ENCODE measurements at regions not wholly inside any gene's neighbourhood (a gene's known extent, or its start where the extent isn't known, plus 50 kb on each side); places are given as distances from the start of the nearest gene placed in this dataset.
"Not testable (repeated sequence)": the region's sequence is repeated elsewhere in the genome, so short reads cannot be mapped to it uniquely, and the experiment has no call there.

DNA sequence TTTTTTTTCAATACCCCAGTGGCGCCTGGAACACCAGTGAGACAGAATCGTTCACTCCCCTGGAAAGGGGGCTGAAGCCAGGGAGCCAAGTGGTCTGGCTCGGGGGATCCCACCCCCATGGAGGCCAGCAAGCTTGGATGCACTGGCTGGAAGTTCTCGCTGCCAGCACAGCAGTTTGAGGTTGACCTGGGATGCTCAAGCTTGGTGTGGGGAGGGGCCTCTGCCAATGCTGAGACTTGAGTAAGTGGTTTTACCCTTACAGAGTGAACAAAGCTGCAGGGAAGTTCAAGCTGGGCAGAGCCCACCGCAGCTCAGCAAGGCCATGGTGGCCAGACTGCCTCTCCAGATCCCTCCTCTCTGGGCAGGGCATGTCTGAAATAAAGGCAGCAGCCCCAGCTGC is 276.2 kb upstream of the CNTN6 start:
- no peak for DNase-seq (ENCODE audit: low spot score)

DNA sequence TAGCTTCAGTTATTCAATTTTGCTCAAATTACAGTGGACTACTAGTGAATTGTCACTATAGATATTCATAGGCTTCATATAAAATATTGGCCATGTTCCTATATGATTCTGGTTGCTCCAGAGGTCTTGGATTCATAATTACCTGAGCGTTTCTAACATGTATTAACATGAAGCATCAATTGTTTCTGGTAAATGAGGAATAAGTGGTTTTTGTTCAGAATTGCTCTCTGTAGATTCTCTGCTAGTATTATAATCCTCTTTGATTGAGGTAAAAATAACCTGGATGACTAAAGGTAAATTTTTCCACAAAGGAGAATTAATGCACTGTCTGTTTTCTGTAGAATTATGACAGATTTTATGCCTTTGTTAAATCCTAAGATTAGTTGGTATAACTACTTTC is 258.1 kb upstream of the CNTN6 start:
- DNase-seq (ENCODE audit: low spot score) = no peak

DNA sequence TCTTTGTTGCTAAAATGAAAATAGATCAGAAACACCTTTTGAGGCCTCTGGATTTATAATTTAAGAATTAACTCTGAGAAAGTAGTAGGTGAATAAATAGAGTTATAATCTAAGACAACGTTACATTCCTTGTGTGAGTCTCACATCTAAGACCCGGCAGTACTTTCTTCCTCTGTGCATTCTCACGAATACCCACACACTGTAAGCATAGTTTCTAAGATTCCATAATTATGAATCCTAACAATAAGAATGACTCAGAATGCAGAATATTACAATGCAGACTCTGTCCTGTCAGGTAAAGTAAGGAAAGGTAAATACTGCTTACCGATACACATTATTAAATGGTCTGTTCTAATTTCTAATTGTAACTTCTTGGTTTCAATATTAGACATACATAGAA is 257.7 kb upstream of the CNTN6 start:
- DNase-seq (ENCODE audit: low spot score) = no peak

DNA sequence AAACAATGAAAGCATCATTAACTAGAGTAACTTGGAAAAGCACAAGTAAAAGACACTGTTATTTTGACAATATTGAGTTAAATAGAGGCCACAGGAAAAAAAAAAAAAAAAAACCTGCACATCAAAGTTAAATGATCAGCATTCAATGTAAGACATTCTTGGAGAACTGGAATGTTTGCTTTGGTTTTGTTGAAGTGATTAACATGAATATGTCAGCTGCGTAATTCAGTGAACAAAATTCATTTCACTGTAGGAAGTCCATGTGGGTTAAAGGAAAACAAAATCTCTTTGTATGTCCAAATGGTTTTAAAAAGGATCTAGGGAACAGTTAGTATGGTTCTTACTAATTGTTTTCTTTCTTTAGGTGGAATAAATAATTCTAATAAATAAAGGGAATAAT is 252.8 kb upstream of the CNTN6 start:
- DNase-seq (ENCODE audit: low spot score) = no peak

DNA sequence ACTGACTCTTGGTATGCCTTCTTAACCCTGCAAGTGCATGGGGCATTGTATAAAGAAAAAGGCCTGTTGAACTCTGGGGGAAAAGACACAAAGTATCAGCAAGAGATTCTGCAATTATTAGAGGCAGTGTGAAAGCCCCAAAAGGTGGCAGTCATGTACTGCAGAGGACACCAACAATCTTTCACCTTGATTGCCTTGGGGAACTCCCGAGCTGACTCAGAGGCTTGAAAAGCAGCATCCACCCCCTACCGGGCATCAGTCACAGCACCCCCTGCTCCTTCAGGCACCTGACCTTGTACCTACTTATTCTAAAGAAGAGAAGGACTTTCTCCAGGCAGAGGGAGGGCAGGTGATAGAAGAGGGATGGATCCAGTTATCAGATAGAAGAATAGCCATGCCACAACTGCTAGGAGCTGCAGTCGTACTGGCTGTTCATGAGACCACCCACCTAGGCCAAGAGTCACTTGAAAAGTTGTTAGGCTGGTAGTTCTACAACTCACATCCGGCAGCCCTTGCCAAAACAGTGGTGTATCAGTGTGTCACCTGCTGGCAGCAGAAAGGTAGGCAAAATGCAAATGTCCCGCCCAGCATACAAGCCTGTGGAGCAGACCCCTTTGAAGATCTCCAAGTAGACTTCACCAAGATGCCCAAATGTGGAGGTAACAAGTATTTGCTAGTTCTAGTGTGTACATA is 241.6 kb upstream of the CNTN6 start:
- peak; percentile 32 for DNase-seq (ENCODE audit: low spot score)

DNA sequence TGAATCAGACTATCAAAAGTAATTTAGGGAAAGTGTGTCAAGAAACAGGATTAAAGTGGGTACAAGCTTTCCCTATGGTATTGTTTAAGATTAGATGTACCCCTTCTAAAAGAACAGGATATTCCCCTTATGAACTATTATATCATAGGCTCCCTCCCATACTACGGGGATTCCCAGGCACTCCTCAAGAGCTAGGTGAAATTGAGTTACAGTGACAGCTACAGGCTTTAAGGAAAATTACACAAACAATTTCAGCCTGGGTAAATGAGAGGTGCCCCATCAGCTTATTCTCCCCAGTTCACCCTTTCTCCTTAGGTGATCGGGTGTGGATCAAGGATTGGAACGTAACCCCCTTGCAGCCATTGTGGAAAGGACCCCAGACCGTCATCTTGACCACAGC is 240.8 kb upstream of the CNTN6 start:
- DNase-seq (ENCODE audit: low spot score) = peak; percentile 34

DNA sequence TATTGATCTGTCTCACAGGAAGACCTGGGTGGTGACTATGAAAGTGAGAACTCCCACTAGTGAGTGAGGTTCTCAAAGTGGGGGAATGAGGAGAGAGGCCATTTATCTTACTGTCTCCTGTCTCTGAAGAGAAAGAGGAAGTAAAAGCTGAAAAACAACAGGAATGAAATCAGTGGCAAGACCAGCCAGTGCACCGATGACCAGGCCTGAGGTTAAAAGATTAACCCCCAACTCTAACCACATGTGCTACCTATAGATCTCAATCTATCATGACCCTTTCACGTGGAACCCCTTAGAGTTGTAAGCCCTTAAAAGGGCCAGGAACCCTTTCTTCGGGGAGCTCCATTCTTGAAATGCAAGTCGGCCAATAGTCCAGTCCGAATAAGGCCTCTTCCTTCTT is 239.3 kb upstream of the CNTN6 start:
- DNase-seq (ENCODE audit: low spot score) = no peak

DNA sequence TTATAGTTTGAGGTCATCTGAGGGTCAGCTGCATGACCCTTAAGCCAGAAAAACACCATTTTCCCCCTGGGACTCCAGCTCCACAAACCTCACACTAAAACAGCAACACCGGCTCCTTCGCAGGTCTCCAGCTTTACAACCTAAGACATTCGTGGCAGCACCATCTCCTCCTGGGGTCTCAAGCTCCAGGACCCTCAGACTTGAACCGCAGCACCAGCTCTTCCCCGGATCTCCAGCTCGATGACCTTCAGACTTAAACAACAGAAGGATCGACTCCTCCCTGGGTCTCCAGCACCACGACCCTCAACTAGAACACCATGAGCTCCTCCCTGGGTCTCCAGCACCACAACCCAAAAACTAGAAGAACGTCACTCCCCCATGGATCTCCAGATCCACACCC is 233.7 kb upstream of the CNTN6 start:
- DNase-seq (ENCODE audit: low spot score) = no peak

DNA sequence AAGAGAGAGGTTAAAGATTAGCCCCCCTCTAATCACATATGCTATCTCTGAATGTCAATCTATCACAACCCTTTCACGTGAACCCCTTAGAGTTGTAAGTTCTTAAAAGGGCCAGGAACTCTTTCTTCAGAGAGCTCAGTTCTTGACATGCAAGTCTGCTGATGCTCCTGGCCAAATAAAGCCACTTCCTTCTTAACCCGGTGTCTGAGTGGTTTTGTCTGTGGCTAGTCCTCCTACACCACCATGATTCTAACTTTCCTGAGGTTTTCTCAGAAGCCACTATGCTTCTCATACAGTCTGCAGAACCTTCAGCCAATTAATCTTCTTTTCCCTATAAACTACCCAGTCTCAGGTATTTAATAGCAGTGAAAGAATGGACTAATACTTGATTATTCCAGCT is 231.1 kb upstream of the CNTN6 start:
- DNase-seq (ENCODE audit: low spot score) = no peak

DNA sequence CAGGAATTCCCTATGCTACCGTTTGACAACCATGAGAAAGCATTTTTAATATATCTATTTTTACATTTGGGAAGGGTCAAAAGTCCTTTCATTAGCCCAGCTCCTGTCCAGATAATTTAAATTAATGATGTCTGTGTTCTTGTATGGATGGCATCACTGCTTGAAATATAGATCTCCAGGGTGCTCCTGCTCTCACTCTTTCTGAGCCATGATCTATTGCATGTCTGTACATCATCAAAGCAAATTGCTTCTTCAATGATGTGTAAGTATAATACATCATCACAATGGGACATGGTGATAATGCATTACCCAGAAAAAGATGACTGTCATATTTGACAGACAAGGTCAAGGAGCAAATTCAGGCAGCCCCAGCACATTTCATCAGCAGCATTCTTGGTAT is 223.6 kb upstream of the CNTN6 start:
- no peak for DNase-seq (ENCODE audit: low spot score)

DNA sequence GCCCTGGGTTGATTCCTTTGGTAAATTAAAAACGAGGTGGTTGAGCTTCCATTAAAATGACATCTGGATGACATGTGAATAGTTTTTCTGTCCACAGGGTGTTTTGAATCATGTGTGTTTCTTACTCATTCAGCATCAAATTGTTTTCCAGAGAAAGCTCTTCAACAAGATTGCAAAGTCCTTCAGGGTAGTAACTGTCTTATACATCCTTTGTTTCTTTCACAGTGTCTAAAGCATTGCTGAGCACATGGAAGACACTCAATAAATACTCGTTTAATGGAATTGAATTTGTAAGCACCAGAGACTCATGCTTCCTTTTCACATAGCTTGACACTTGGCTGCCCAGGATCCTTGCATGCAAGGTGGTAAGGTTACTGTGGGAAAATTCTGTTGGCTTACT is 223.1 kb upstream of the CNTN6 start:
- no peak for DNase-seq (ENCODE audit: low spot score)

DNA sequence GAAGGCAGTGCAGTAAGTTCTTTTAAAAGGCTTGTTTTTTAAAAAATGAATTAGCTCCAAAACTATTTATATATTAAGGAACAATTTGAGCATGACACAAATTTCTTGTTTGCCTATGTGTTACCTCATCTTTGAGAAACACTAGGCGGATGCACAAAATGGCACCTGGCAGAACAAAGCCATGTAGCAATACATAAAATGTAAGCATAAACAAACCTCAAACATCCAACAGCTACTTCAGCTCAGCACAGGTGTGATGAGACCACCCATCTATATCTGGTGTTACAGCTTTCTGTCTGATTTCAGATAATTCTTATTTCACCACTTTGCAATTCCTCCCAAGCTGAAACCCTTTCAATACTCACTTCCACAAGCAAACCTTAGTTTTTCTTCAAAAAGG is 221.2 kb upstream of the CNTN6 start:
- DNase-seq (ENCODE audit: low spot score) = no peak

DNA sequence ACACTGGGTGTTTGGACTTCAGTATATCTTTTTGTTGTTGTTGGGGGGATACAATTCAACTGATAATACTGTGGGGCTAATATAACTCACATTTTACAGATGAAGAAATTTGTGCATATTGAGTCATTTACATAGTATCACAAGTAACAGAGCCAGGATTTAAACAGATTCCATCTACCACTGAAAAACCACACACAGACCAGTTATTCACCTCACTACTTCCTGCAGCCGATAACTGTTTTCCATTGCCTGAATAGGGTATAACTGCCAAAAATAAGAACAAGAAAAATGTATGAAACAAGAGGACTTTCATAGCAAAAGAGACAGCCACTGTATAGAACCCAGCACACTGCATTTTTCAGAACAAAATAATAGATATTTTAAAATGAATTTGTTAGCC is 215.8 kb upstream of the CNTN6 start:
- DNase-seq (ENCODE audit: low spot score) = no peak

DNA sequence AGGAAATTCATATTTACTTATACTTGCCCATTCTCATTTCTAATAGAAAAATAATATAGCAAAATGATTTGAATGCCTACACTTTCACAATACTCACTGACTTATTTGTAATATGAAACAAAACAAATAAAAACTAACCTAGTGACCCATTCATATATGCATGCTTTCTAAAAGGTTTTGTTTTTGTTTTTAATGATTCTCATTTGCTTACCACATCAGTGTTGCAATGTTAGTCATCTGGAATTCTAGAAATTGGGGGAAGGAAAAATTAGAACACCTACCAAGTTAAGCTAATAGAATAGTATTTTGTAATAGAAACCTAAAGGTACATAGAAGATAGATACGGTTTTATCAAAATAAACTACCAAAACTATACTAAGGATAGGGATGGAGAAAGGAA is 214.1 kb upstream of the CNTN6 start:
- DNase-seq (ENCODE audit: low spot score) = no peak

DNA sequence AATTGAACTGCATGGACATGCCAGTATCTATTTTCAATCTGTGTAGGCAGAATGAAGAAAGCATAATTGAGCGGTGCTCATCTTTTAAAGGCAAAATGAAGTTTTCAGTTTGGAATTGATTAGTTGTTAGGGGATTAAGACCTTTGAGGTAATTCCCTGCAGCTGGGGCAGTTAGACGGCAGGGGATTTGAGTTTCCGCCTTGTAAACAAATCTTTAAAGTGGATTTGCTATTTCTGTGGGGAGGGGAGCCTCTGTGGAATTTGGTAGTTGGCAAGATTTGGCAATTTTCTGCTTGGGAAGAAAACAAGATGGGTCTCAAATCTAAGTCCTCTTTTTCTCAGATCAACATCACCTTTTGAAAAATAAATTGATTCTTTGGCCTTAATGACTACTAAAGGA is 212.5 kb upstream of the CNTN6 start:
- DNase-seq (ENCODE audit: low spot score) = no peak

DNA sequence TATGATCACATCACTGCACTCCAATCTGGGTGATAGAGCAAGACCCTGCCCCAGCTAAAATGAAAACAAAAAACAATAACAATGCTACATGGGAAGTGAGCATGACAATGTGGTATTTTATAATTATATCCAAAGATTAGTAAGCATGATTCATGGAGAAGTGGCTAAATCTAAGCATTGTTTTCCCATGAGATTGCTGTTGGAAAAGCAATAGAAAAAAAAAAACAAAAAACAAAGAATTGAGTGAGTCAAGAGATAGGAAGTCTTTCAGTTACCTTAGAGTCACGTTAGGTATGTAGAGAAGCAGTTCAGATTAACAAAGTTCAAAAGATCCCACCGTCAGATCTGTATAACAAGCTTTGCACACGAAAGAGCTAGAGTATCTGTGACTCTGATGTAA is 210.3 kb upstream of the CNTN6 start:
- DNase-seq (ENCODE audit: low spot score) = no peak

DNA sequence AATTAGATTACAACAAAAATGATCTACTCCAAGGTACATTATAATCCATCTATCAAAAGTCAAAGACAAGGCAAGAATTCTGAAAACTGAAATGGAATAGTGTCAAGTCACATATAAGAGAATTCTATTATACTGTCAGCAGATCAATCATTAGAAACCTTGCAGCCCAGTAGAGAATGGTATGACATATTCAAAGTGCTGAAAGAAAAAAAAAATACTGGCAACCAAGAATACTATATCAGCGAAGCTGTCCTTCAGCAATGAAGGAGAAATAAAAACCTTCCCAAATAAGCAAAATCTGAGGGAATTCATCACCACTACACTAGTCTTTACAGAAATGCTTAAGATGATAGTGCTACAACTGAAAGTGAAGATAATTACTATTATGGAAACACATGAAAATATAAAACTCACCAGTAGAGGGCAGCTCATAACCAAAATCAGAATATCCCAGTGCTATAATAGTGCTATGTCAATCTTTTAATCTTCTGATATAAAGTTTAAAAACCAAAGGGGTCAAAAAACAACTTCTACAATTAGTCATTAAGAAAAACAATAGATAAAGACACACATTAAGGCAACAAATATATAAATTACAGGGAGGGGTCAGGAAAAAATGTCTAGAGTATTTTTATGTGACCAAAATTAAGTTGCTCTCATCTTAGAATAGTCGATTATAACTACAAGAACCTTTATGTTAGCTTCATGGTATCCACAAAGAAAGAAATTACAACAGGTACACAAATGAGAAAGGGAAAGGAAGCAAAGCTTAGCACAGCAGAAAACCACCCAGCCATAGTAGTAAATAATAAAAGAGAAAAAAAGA is 190.7 kb upstream of the CNTN6 start:
- peak; percentile 58 for DNase-seq (ENCODE audit: low spot score)

DNA sequence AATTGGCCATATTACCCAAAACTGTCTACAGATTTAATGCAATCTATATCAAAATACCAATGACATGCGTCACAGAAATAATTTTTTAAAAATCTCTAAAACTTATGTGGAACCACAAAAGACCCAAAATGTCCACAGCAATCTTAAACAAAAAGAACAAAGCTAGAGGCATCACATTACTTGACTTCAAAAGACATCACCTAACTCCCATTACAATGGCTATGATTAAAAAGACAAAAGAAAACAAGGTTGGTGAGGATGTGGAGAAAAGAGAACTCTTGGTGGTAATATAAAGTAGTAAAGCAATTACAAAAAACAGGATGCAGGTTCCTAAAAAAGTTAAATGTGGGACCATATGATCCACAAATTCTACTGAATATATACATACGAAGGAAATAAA is 187.6 kb upstream of the CNTN6 start:
- no peak for DNase-seq (ENCODE audit: low spot score)

DNA sequence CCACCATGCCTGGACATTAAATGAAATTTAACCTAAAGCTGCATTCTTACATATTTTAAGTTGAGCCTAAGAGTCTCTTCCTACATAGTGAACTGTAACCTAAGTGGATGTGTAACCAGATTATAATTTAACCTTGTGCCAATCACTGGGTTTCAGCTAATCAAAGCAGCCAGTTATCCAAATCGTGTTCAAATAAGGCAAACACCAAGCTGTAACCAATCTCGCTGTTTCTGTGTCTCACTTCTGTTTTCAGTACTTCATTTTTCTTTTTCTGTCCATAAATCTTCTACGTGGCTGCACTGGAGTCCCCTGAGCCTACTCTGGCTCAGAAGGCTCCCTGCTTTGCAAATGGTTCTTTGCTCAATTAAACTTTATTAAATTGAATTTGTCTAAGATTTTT is 186.1 kb upstream of the CNTN6 start:
- DNase-seq (ENCODE audit: low spot score) = no peak

DNA sequence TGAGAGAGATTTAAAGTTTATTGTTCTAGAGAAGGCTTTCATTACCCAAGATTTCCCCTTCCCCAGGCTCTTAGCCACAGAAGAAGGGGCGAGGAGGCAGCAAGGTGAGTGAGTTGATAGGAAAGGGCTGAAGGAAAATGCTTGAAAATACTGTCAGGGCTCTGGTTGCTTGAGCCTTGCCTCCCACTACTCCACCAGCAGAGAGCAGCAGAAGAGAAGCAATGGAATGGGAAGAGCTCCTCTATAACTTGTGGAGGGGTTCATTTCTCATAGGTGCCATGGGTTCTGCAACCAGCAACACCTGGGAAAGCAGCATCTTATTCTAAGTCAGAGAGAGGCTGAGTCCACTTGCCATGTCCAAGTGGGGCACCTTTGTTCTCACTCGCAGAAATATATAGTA is 184.0 kb upstream of the CNTN6 start:
- no peak for DNase-seq (ENCODE audit: low spot score)

DNA sequence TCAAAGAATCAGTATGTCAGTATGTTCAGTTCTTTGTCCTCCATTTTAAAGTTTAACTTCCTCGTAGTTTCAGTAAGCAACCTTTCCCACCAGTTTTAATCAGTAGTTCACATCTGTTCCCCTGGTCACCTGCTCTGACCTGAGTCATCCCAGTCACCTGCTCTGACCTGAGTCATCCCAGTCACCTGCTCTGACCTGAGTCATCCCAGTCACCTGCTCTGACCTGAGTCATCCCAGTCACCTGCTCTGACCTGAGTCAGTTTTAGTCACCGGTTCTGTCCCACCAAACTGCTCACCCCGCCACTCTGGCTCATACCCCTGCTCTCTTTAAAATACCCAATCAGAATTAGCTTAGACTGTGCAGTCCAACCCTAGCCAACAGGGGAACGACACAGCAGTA is 180.1 kb upstream of the CNTN6 start:
- DNase-seq (ENCODE audit: low spot score) = not testable (repeated sequence)

DNA sequence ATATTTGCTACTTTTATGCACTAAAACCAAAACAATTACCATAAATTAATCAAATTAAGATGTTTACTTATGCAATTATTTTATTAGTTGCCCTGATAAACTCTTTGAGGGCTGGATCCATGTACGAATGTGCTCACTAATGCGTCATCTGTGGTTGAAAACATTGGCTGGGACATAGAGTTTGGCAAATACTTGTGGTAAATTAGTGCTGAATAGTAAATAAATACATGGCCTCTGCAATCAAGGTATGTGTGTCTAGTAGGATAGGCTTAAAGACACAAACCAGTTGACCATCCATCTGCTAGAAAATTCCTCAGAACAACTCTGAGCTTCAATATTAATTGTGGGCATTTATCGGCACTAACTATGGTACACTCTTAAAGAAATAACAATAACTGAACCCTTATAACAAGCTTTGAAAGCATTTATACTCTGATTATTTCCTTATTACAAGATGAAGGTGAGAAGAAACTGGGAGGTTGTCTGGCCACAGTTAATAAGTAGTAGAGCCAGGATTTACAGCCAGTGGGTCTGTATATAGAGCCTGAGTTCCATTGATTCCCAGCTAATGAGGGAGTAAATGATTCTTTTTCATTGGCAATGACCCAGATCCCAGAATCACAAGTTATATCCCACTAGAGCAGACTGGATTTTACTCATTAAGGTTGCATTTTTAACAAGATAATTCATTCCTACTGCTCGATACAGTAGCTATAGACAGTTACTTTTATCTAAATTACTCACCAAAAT is 169.5 kb upstream of the CNTN6 start:
- DNase-seq (ENCODE audit: low spot score) = no peak

DNA sequence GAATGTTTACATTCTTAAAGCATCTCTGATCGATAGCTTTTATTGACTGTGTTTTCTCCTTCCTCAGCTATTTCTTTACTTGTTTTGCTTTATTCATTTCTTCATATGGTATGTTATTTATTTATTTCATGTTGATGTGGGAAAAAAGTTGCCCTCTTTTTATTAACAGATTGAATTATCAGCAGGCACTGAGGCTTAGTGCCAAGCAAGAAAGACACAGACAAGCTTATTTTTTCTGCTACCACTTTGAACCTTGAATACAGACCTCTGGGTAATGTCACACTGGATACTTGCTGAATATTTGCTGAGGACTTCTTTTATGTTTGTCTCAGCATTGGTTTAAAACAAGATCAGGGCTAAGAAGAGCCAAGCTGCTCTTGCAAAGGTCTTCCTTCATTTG is 162.0 kb upstream of the CNTN6 start:
- DNase-seq (ENCODE audit: low spot score) = no peak

Measured in HT-29 (cell line).